ENCODE measurements at regions not wholly inside any gene's neighbourhood (a gene's known extent, or its start where the extent isn't known, plus 50 kb on each side); places are given as distances from the start of the nearest gene placed in this dataset.

GRCh38 chr18:40546875-40547274 is 1408.2 kb upstream of the PIK3C3 start:
- Histone ChIP-seq H3K23ac (ENCODE audit: insufficient read length) (no peak overlapping the region), H3K79me1 (ENCODE audit: low read depth, low read length) (no peaks in the 10 kb centered on the region), H4K91ac (replicated peaks; ENCODE audit: insufficient read length, low read length) (no peak overlapping the region), H3K9me3 (ENCODE audit: insufficient read depth in 2 of 2, low read depth in 1 of 2, low read length in 1 of 2) (no peaks in the 10 kb centered on the region), H4K20me1 (replicated peaks in 1 of 2; ENCODE audit: control insufficient read depth in 1 of 2, insufficient read depth in 2 of 2, low read length in 2 of 2) (no peaks in the 10 kb centered on the region), H3K27ac (ENCODE audit: low read depth, low read length) (no peak overlapping the region), H3K9ac (replicated peaks in 1 of 4; ENCODE audit: extremely low read depth in 1 of 4, low read depth in 3 of 4, low read length in 3 of 4) (no peak overlapping the region), H3K79me2 (ENCODE audit: control insufficient read depth in 1 of 2, insufficient read depth in 2 of 2, low read length in 2 of 2) (no peaks in the 10 kb centered on the region), H3K23me2 (ENCODE audit: low read depth, low read length) (no peaks in the 10 kb centered on the region), H3K4ac (replicated peaks; ENCODE audit: insufficient read length, low read depth, low read length) (no peak overlapping the region), H3K56ac (replicated peaks; ENCODE audit: insufficient read length, low read depth, low read length) (no peak overlapping the region), H2BK12ac (ENCODE audit: low read depth, low read length) (no peak overlapping the region), H3K36me3 (ENCODE audit: control insufficient read depth in 2 of 4, insufficient read depth in 4 of 4, low read length in 3 of 4) (no peaks in the 10 kb centered on the region), H3K4me2 (ENCODE audit: insufficient read depth in 1 of 2, low read depth in 2 of 2, low read length in 2 of 2) (no peak overlapping the region), H3K4me1 (replicated peaks in 1 of 4; ENCODE audit: control insufficient read depth in 3 of 4, insufficient read depth in 4 of 4, low read length in 3 of 4) (no peaks in the 10 kb centered on the region), H2AK5ac (ENCODE audit: low read depth, low read length) (no peak overlapping the region), H2BK5ac (ENCODE audit: low read depth, low read length) (no peak overlapping the region), H2BK15ac (ENCODE audit: low read length) (no peak overlapping the region), H2BK120ac (replicated peaks; ENCODE audit: low read depth, low read length) (no peak overlapping the region), H3K18ac (ENCODE audit: extremely low read depth, low read length) (no peak overlapping the region), H3K27me3 (replicated peaks in 1 of 4; ENCODE audit: control insufficient read depth in 3 of 4, extremely low read depth in 1 of 4, insufficient read depth in 3 of 4, low read length in 3 of 4) (no peaks in the 10 kb centered on the region), H3K4me3 (ENCODE audit: extremely low read depth in 1 of 4, insufficient read depth in 2 of 4, low read depth in 3 of 4, low read length in 4 of 4) (no peak overlapping the region), H3K14ac (ENCODE audit: insufficient read length) (no peak overlapping the region), H2AFZ (ENCODE audit: low read length) (no peak overlapping the region), H4K8ac (ENCODE audit: extremely low read depth, insufficient read depth, low read length) (no peak overlapping the region), H4K5ac (ENCODE audit: insufficient read length, low read depth, low read length) (no peak overlapping the region), H2BK20ac (ENCODE audit: low read length) (no peak overlapping the region)
- no peak for FAIRE-seq
- DNase-seq (ENCODE audit: low read depth in 1 of 2, low spot score in 2 of 2) = no peak
- POLR2A ChIA-PET (ENCODE audit: partially characterized antibody) = no interaction called here
- 94% methylated on average over 3 of the region's 3 CpGs; no CpG with 5 or more reads in 1 of the 2 experiments for WGBS, 2 experiments (ENCODE audit: extremely low coverage in 1 of 2, insufficient coverage in 1 of 2, insufficient read length in 1 of 2, insufficient replicate concordance in 2 of 2, low coverage in 1 of 2, low lambda C conversion rate in 2 of 2, missing lambda C conversion rate in 1 of 2)
- CTCF ChIA-PET (ENCODE audit: partially characterized antibody) = interaction anchor here (1.3 kb wide), 1 partner anchor 17 kb away, joined by 3 read pairs; no protein-coding TSS in a partner anchor
- TF ChIP-seq SP1 (IDR thresholded peaks at IDR 0.05; ENCODE audit: low read depth, low read length) = no peak
- no peak for TF ChIP-seq RAD21 (IDR thresholded peaks at IDR 0.05 in 1 of 2, conservative IDR thresholded peaks at IDR 0.05 in 1 of 2; ENCODE audit: low read depth in 2 of 2, low read length in 2 of 2)
- TF ChIP-seq SIX5 (IDR thresholded peaks at IDR 0.05; ENCODE audit: low read depth, low read length) = no peak
- TF ChIP-seq KDM4A (IDR thresholded peaks at IDR 0.05; ENCODE audit: low read depth, low read length, severe bottlenecking) = no peak
- no peak for TF ChIP-seq BRCA1 (IDR thresholded peaks at IDR 0.05; ENCODE audit: low read depth, low read length)
- no peak for TF ChIP-seq BCL11A (IDR thresholded peaks at IDR 0.05; ENCODE audit: low read depth in 2 of 2, low read length in 2 of 2)
- TF ChIP-seq MAFK (IDR thresholded peaks at IDR 0.05; ENCODE audit: low read depth, low read length) = no peak
- TF ChIP-seq TEAD4 (IDR thresholded peaks at IDR 0.05; ENCODE audit: low read depth, low read length) = no peak

Data from H1 (cell line).